HEK293 (cell line): ENCODE measurements at regions not wholly inside any gene's neighbourhood (a gene's known extent, or its start where the extent isn't known, plus 50 kb on each side); places are given as distances from the start of the nearest gene placed in this dataset.

Experiments used
- CTCF ChIA-PET: fragments of 350-600 bp; formaldehyde crosslinking; extraction: SDS; loops from one replicate; lab custom pipeline; 2021; ENCODE audit warnings: antibody characterized with exemption; lab: Yijun Ruan, JAX
- POLR2A ChIA-PET: fragments of 300-600 bp; formaldehyde crosslinking; extraction: SDS; loops from one replicate; lab custom pipeline; 2020; ENCODE audit warnings: antibody characterized with exemption, inconsistent platforms; lab: Yijun Ruan, JAX
- H3K27ac ChIP-seq: fragments of 200-500 bp; sonication (Bioruptor generic); 2 replicates; pipeline ENCODE4 v1.5.1; 2014; ENCODE audit warnings: low read depth, low read length, control low read depth, inconsistent platforms; ENCODE audit errors: extremely low read depth
- H3K36me3 ChIP-seq, 2 experiments: fragments of 200-500 bp in 1 of 2; sonication (Bioruptor generic) in 1 of 2; 1 replicate in 1 of 2; 2 replicates in 1 of 2; pipeline ENCODE4 v1.5.1; 2014 to 2017; ENCODE audit warnings: inconsistent platforms in 2 of 2, low read length in 2 of 2; ENCODE audit not compliant: control insufficient read depth in 2 of 2, insufficient read depth in 1 of 2
- H3K4me1 ChIP-seq: fragments of 200-500 bp; sonication (Bioruptor generic); 2 replicates; pipeline ENCODE4 v1.5.1; 2014; ENCODE audit warnings: mild to moderate bottlenecking, low read length, inconsistent platforms; ENCODE audit not compliant: control insufficient read depth, insufficient read depth
- H3K4me3 ChIP-seq: 2 replicates; pipeline ENCODE4 v1.5.1; 2011; ENCODE audit warnings: low read depth, mild to moderate bottlenecking, control low read depth, low read length, moderate library complexity
- H3K9me3 ChIP-seq: fragments of 200-500 bp; sonication (Bioruptor generic); 2 replicates; pipeline ENCODE4 v1.5.1; 2014; ENCODE audit warnings: low read depth, low read length, inconsistent platforms; ENCODE audit not compliant: control insufficient read depth, insufficient read depth
- BCL11A ChIP-seq: fragments of 450-650 bp; formaldehyde crosslinking; IDR thresholded peaks from 2 replicates; pipeline ENCODE4 v1.5.1; 2016; ENCODE audit warnings: low read depth, missing biosample characterization, missing genetic modification characterization
- BCL11B ChIP-seq: fragments of 450-650 bp; formaldehyde crosslinking; IDR thresholded peaks from 2 replicates; pipeline ENCODE4 v1.5.1; 2016; ENCODE audit warnings: low read depth, missing biosample characterization, missing genetic modification characterization
- GFI1B ChIP-seq: fragments of 450-650 bp; formaldehyde crosslinking; IDR thresholded peaks from 2 replicates; pipeline ENCODE4 v1.5.1; 2016; ENCODE audit warnings: missing biosample characterization, missing genetic modification characterization
- HOXD13 ChIP-seq: sonication (generic); formaldehyde crosslinking; IDR thresholded peaks from 2 replicates; pipeline ENCODE4 v1.8.0; 2022; ENCODE audit warnings: missing genetic modification reagents, borderline replicate concordance
- ZNF239 ChIP-seq: fragments of 450-650 bp; formaldehyde crosslinking; IDR thresholded peaks from 2 replicates; pipeline ENCODE4 v1.5.1; 2016; ENCODE audit warnings: missing biosample characterization, missing genetic modification characterization
- ZNF292 ChIP-seq: fragments of 450-650 bp; formaldehyde crosslinking; IDR thresholded peaks from 2 replicates; pipeline ENCODE4 v1.5.1; 2016; ENCODE audit warnings: low read depth, missing biosample characterization, missing genetic modification characterization, borderline replicate concordance
- ZNF302 ChIP-seq: fragments of 450-650 bp; formaldehyde crosslinking; IDR thresholded peaks from 2 replicates; pipeline ENCODE4 v1.5.1; 2016; ENCODE audit warnings: missing biosample characterization, missing genetic modification characterization, low read depth
- ZNF311 ChIP-seq: fragments of 450-650 bp; formaldehyde crosslinking; IDR thresholded peaks from 2 replicates; pipeline ENCODE4 v1.5.1; 2017; ENCODE audit warnings: missing biosample characterization, missing genetic modification characterization, borderline replicate concordance
- ZNF529 ChIP-seq: fragments of 450-650 bp; formaldehyde crosslinking; IDR thresholded peaks from 2 replicates; pipeline ENCODE4 v1.5.1; 2017; ENCODE audit warnings: missing genetic modification characterization, missing biosample characterization; ENCODE audit not compliant: insufficient replicate concordance
- ZNF530 ChIP-seq: fragments of 450-650 bp; formaldehyde crosslinking; IDR thresholded peaks from 2 replicates; pipeline ENCODE4 v1.5.1; 2016; ENCODE audit warnings: low read depth, missing biosample characterization, missing genetic modification characterization
- ZNF548 ChIP-seq: fragments of 450-650 bp; formaldehyde crosslinking; IDR thresholded peaks from 2 replicates; pipeline ENCODE4 v1.5.1; 2016; ENCODE audit warnings: missing biosample characterization, missing genetic modification characterization
- ZNF707 ChIP-seq: fragments of 450-650 bp; formaldehyde crosslinking; IDR thresholded peaks from 2 replicates; pipeline ENCODE4 v1.5.1; 2016; ENCODE audit warnings: missing biosample characterization, missing genetic modification characterization
- ZNF776 ChIP-seq: fragments of 450-650 bp; formaldehyde crosslinking; IDR thresholded peaks from 2 replicates; pipeline ENCODE4 v1.5.0; 2017; ENCODE audit warnings: missing biosample characterization, missing genetic modification characterization, borderline replicate concordance
- ZNF777 ChIP-seq: fragments of 450-650 bp; formaldehyde crosslinking; IDR thresholded peaks from 2 replicates; pipeline ENCODE4 v1.5.1; 2017; ENCODE audit warnings: missing biosample characterization, missing genetic modification characterization, borderline replicate concordance
- ZSCAN23 ChIP-seq: fragments of 450-650 bp; formaldehyde crosslinking; IDR thresholded peaks from 2 replicates; pipeline ENCODE4 v1.5.1; 2016; ENCODE audit warnings: missing biosample characterization, missing genetic modification characterization
- TF ChIP-seq, protein P1 (sequence below): fragments of 450-650 bp; formaldehyde crosslinking; IDR thresholded peaks from 2 replicates; pipeline ENCODE4 v1.5.1; 2016; ENCODE audit warnings: missing biosample characterization, missing genetic modification characterization, low read depth
- TF ChIP-seq, protein P2 (sequence below): fragments of 450-650 bp; formaldehyde crosslinking; IDR thresholded peaks from 2 replicates; pipeline ENCODE4 v1.5.1; 2016; ENCODE audit warnings: missing biosample characterization, missing genetic modification characterization
- TF ChIP-seq, protein P3 (sequence below): IDR thresholded peaks from 2 replicates; pipeline ENCODE4 v1.6.1; 2011; ENCODE audit warnings: mild to moderate bottlenecking, low read depth, low read length, borderline replicate concordance
- TF ChIP-seq, protein P4 (sequence below): fragments of 450-650 bp; formaldehyde crosslinking; IDR thresholded peaks from 2 replicates; pipeline ENCODE4 v1.5.1; 2016; ENCODE audit warnings: missing biosample characterization, missing genetic modification characterization
- TF ChIP-seq, protein P5 (sequence below): fragments of 450-650 bp; formaldehyde crosslinking; IDR thresholded peaks from 2 replicates; pipeline ENCODE4 v1.5.1; 2016; ENCODE audit warnings: missing biosample characterization, missing genetic modification characterization

DNA sequence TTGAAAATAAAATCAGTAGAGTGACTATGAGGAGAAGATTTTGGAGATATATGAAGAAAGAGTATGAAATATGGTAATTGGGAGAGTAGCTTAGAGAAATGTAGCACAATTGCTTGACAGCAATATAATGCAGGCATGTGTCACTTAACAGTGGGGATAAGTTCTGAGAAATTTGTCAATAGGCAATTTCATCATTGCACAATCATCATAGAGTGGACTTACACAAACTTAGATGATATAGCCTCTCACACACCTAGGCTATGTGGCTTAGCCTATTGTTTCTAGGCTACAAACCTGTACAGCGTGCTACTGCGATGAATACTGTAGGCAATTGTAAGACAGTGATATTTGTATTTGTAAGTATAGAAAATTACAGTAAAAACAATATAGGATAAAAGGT, 573.6 kb downstream of the JRKL start (continued):
- TF ChIP-seq, protein P1, sequence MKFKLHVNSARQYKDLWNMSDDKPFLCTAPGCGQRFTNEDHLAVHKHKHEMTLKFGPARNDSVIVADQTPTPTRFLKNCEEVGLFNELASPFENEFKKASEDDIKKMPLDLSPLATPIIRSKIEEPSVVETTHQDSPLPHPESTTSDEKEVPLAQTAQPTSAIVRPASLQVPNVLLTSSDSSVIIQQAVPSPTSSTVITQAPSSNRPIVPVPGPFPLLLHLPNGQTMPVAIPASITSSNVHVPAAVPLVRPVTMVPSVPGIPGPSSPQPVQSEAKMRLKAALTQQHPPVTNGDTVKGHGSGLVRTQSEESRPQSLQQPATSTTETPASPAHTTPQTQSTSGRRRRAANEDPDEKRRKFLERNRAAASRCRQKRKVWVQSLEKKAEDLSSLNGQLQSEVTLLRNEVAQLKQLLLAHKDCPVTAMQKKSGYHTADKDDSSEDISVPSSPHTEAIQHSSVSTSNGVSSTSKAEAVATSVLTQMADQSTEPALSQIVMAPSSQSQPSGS (tag by site-specific recombination): no peak
- no peak for TF ChIP-seq ZNF239
- no peak for TF ChIP-seq ZNF292
- TF ChIP-seq, protein P2, sequence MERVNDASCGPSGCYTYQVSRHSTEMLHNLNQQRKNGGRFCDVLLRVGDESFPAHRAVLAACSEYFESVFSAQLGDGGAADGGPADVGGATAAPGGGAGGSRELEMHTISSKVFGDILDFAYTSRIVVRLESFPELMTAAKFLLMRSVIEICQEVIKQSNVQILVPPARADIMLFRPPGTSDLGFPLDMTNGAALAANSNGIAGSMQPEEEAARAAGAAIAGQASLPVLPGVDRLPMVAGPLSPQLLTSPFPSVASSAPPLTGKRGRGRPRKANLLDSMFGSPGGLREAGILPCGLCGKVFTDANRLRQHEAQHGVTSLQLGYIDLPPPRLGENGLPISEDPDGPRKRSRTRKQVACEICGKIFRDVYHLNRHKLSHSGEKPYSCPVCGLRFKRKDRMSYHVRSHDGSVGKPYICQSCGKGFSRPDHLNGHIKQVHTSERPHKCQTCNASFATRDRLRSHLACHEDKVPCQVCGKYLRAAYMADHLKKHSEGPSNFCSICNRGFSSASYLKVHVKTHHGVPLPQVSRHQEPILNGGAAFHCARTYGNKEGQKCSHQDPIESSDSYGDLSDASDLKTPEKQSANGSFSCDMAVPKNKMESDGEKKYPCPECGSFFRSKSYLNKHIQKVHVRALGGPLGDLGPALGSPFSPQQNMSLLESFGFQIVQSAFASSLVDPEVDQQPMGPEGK (tag by site-specific recombination): no peak
- TF ChIP-seq ZSCAN23: no peak
- no peak for TF ChIP-seq ZNF777 (tag by site-specific recombination)
- TF ChIP-seq ZNF529 (tag by site-specific recombination): no peak

DNA sequence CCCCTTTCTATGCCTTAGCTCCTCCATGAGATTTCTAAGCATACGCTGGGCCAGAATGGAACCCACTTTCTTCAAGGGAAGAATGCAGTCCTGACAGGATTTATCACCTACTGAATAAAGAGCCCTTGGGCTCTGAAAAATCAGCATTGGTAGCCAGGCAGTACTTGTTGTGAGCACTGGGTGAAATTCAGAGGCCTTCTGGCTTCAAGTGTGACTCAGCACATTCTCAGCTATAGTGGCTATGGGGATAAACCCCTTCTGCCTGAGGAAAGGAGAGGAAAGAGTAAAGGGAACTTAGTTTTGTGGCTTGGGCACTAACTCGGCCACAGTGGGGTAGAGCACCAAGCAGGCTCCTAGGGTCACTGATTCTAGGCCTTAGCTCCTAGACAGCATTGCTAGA, 574.8 kb downstream of the JRKL start:
- Histone ChIP-seq H3K27ac (no peak overlapping the region), H3K4me1 (no peaks in the 10 kb centered on the region), H3K9me3 (no peaks in the 10 kb centered on the region), H3K4me3 (no peak overlapping the region), H3K36me3 (no peaks in the 10 kb centered on the region)
- POLR2A ChIA-PET: no interaction called here
- CTCF ChIA-PET: no interaction called here
- TF ChIP-seq, protein P3, sequence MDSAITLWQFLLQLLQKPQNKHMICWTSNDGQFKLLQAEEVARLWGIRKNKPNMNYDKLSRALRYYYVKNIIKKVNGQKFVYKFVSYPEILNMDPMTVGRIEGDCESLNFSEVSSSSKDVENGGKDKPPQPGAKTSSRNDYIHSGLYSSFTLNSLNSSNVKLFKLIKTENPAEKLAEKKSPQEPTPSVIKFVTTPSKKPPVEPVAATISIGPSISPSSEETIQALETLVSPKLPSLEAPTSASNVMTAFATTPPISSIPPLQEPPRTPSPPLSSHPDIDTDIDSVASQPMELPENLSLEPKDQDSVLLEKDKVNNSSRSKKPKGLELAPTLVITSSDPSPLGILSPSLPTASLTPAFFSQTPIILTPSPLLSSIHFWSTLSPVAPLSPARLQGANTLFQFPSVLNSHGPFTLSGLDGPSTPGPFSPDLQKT: no peak
- TF ChIP-seq ZNF311: no peak
- TF ChIP-seq BCL11B (tag by site-specific recombination): no peak
- TF ChIP-seq ZNF707 (tag by site-specific recombination): no peak
- TF ChIP-seq BCL11A (tag by site-specific recombination): no peak
- TF ChIP-seq, protein P4, sequence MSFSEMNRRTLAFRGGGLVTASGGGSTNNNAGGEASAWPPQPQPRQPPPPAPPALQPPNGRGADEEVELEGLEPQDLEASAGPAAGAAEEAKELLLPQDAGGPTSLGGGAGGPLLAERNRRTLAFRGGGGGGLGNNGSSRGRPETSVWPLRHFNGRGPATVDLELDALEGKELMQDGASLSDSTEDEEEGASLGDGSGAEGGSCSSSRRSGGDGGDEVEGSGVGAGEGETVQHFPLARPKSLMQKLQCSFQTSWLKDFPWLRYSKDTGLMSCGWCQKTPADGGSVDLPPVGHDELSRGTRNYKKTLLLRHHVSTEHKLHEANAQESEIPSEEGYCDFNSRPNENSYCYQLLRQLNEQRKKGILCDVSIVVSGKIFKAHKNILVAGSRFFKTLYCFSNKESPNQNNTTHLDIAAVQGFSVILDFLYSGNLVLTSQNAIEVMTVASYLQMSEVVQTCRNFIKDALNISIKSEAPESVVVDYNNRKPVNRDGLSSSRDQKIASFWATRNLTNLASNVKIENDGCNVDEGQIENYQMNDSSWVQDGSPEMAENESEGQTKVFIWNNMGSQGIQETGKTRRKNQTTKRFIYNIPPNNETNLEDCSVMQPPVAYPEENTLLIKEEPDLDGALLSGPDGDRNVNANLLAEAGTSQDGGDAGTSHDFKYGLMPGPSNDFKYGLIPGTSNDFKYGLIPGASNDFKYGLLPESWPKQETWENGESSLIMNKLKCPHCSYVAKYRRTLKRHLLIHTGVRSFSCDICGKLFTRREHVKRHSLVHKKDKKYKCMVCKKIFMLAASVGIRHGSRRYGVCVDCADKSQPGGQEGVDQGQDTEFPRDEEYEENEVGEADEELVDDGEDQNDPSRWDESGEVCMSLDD (tag by site-specific recombination): no peak
- no peak for TF ChIP-seq HOXD13
- TF ChIP-seq, protein P5, sequence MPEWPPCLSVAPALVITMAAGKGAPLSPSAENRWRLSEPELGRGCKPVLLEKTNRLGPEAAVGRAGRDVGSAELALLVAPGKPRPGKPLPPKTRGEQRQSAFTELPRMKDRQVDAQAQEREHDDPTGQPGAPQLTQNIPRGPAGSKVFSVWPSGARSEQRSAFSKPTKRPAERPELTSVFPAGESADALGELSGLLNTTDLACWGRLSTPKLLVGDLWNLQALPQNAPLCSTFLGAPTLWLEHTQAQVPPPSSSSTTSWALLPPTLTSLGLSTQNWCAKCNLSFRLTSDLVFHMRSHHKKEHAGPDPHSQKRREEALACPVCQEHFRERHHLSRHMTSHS: no peak
- no peak for TF ChIP-seq ZNF776 (tag by site-specific recombination)
- no peak for TF ChIP-seq ZNF302 (tag by site-specific recombination)
- TF ChIP-seq GFI1B (tag by site-specific recombination): no peak
- no peak for TF ChIP-seq ZNF530 (tag by site-specific recombination)
- TF ChIP-seq ZNF548 (tag by site-specific recombination): no peak
